ENCODE measurements at regions not wholly inside any gene's neighbourhood (a gene's known extent, or its start where the extent isn't known, plus 50 kb on each side); places are given as distances from the start of the nearest gene placed in this dataset.

- DNase-seq (ENCODE audit: low spot score in 2 of 2, unreplicated experiment in 2 of 2): no peak
- Mint-ChIP-seq H3K27me3 (ENCODE audit: low read depth) (no peaks in the 10 kb centered on the region), H3K36me3 (no peaks in the 10 kb centered on the region), H3K9me3 (no peaks in the 10 kb centered on the region), H3K4me1 (peaks cover 11% of the 10 kb centered on the region), H3K27ac (no peak overlapping the region), H3K4me3 (no peak overlapping the region)
- no peak for TF ChIP-seq CTCF (IDR thresholded peaks at IDR 0.05; ENCODE audit: unreplicated experiment)
Observed at GRCh38 chr2:39929531-39929930, 150.5 kb upstream of the THUMPD2 start.

GRCh38 chr2:39925312-39925711 is 146.3 kb upstream of the THUMPD2 start:
- Mint-ChIP-seq H3K4me3 (no peak overlapping the region), H3K9me3 (no peaks in the 10 kb centered on the region), H3K4me1 (peaks cover 39% of the 10 kb centered on the region), H3K36me3 (no peaks in the 10 kb centered on the region), H3K27me3 (ENCODE audit: low read depth) (no peaks in the 10 kb centered on the region), H3K27ac (no peak overlapping the region)
- no peak for DNase-seq (ENCODE audit: low spot score in 2 of 2, unreplicated experiment in 2 of 2)
- no peak for TF ChIP-seq CTCF (IDR thresholded peaks at IDR 0.05; ENCODE audit: unreplicated experiment)

- Mint-ChIP-seq H3K4me3 (no peak overlapping the region), H3K27ac (peak overlapping the region; percentile 2), H3K9me3 (no peaks in the 10 kb centered on the region), H3K27me3 (ENCODE audit: low read depth) (no peaks in the 10 kb centered on the region), H3K36me3 (no peaks in the 10 kb centered on the region), H3K4me1 (peaks cover 43% of the 10 kb centered on the region)
- TF ChIP-seq CTCF (IDR thresholded peaks at IDR 0.05; ENCODE audit: unreplicated experiment): no peak
- no peak for DNase-seq (ENCODE audit: low spot score in 2 of 2, unreplicated experiment in 2 of 2)
Observed at GRCh38 chr2:39923455-39923854, 144.4 kb upstream of the THUMPD2 start.

DNA sequence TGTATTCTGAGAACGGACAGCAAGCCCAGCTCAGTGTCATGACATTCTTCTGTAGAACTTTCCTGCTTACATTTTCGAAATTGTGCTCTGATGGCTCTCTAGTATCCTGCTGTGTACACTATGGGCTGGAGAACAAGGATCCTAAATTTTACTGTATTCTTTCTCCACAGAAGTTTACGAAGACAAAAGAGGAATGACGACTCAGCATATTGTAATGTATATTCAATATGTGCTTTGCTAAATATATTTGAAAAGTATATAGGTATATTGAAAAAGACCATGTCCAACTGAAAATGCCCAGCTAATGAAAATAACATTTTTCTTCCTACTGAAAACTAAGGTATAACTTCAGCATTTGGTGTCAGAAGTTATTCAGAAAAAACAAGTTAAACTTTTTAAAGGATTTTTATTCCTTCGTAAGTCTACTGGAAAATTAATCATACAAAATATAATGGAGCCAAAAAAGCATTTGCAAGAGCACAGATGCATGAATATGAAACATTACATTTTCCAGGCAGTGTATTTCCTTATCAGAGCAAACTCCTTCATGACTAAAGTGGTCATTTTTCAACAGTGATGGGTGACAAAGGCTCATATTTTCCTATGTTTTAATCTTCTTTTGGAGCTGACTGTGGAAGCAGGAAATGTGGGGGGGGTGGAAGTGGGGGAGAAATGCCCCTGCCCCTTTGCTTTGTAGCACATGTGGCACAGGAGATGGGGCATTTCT is 143.8 kb upstream of the THUMPD2 start:
- H3K36me3 Mint-ChIP-seq: no peaks in the 10 kb centered on the region
- H3K4me1 Mint-ChIP-seq: peaks cover 43% of the 10 kb centered on the region
- peak overlapping the region; percentile 2 for H3K27ac Mint-ChIP-seq
- no peaks in the 10 kb centered on the region for H3K9me3 Mint-ChIP-seq
- no peak overlapping the region for H3K4me3 Mint-ChIP-seq
- no peak for TF ChIP-seq CTCF (IDR thresholded peaks at IDR 0.05; ENCODE audit: unreplicated experiment)
- DNase-seq (ENCODE audit: low spot score in 2 of 2, unreplicated experiment in 2 of 2): no peak
- no peaks in the 10 kb centered on the region for H3K27me3 Mint-ChIP-seq (ENCODE audit: low read depth)

- TF ChIP-seq CTCF (IDR thresholded peaks at IDR 0.05; ENCODE audit: unreplicated experiment): no peak
- Mint-ChIP-seq H3K4me3 (no peak overlapping the region), H3K27ac (no peak overlapping the region), H3K4me1 (peaks cover 43% of the 10 kb centered on the region), H3K36me3 (no peaks in the 10 kb centered on the region), H3K27me3 (ENCODE audit: low read depth) (no peaks in the 10 kb centered on the region), H3K9me3 (no peaks in the 10 kb centered on the region)
- no peak for DNase-seq (ENCODE audit: low spot score in 2 of 2, unreplicated experiment in 2 of 2)
Observed at GRCh38 chr2:39920307-39920801, 141.3 kb upstream of the THUMPD2 start.
